C1 segment of cervical spinal cord (tissue), 14 donors: ENCODE measurements at regions not wholly inside any gene's neighbourhood (a gene's known extent, or its start where the extent isn't known, plus 50 kb on each side); places are given as distances from the start of the nearest gene placed in this dataset.

Experiments used
- DNase-seq, 14 donors: peaks; one replicate each; lab custom pipeline; 2025; lab: John Stamatoyannopoulos, UW

- DNase-seq: no peak
Measured at GRCh38 chr13:109670776-109671175, 115.6 kb downstream of the IRS2 start.

GRCh38 chr13:109669956-109670355 is 116.4 kb downstream of the IRS2 start:
- DNase-seq: no peak

GRCh38 chr13:109669234-109669612 is 117.2 kb downstream of the IRS2 start:
- no peak for DNase-seq

GRCh38 chr13:109668433-109669233 is 117.8 kb downstream of the IRS2 start:
- DNase-seq: no peak

GRCh38 chr13:109667807-109668291 is 118.5 kb downstream of the IRS2 start:
- no peak for DNase-seq

- DNase-seq: no peak
Measured at GRCh38 chr13:109667056-109667455, 119.3 kb downstream of the IRS2 start.

GRCh38 chr13:109666656-109667055 is 119.7 kb downstream of the IRS2 start:
- DNase-seq: no peak

GRCh38 chr13:109665781-109666249 is 120.6 kb downstream of the IRS2 start:
- peak in 1 of 14 donors; percentile 13 for DNase-seq

- no peak for DNase-seq
Measured at GRCh38 chr13:109665240-109665639, 121.1 kb downstream of the IRS2 start.

GRCh38 chr13:109657395-109657794 is 129.0 kb downstream of the IRS2 start:
- no peak for DNase-seq

- DNase-seq: no peak
Measured at GRCh38 chr13:109656206-109656605, 130.2 kb downstream of the IRS2 start.

GRCh38 chr13:109655611-109656010 is 130.8 kb downstream of the IRS2 start:
- DNase-seq: no peak

- no peak for DNase-seq
Measured at GRCh38 chr13:109655206-109655600, 131.2 kb downstream of the IRS2 start.

- no peak for DNase-seq
Measured at GRCh38 chr13:109654341-109655205, 131.8 kb downstream of the IRS2 start.

GRCh38 chr13:109652531-109652930 is 133.9 kb downstream of the IRS2 start:
- DNase-seq: no peak

GRCh38 chr13:109651854-109652253 is 134.5 kb downstream of the IRS2 start:
- DNase-seq: no peak

GRCh38 chr13:109651311-109651710 is 135.1 kb downstream of the IRS2 start:
- DNase-seq: no peak

- no peak for DNase-seq
Measured at GRCh38 chr13:109650861-109651260, 135.5 kb downstream of the IRS2 start.

- no peak for DNase-seq
Measured at GRCh38 chr13:109649713-109650112, 136.7 kb downstream of the IRS2 start.

- DNase-seq: no peak
Measured at GRCh38 chr13:109647699-109648098, 138.7 kb downstream of the IRS2 start.

- no peak for DNase-seq
Measured at GRCh38 chr13:109647053-109647452, 139.3 kb downstream of the IRS2 start.

GRCh38 chr13:109646423-109646822 is 140.0 kb downstream of the IRS2 start:
- DNase-seq: no peak
